Ramos (cell line): ENCODE measurements at regions not wholly inside any gene's neighbourhood (a gene's known extent, or its start where the extent isn't known, plus 50 kb on each side); places are given as distances from the start of the nearest gene placed in this dataset.

Experiments used
- in situ Hi-C: fragments of 300-500 bp; cut with MboI; formaldehyde crosslinking; loops from one replicate; pipeline ENCODE4 v1.14.3; 2022; ENCODE audit warnings: low sequenced_read_pairs; ENCODE audit not compliant: unreplicated experiment

DNA sequence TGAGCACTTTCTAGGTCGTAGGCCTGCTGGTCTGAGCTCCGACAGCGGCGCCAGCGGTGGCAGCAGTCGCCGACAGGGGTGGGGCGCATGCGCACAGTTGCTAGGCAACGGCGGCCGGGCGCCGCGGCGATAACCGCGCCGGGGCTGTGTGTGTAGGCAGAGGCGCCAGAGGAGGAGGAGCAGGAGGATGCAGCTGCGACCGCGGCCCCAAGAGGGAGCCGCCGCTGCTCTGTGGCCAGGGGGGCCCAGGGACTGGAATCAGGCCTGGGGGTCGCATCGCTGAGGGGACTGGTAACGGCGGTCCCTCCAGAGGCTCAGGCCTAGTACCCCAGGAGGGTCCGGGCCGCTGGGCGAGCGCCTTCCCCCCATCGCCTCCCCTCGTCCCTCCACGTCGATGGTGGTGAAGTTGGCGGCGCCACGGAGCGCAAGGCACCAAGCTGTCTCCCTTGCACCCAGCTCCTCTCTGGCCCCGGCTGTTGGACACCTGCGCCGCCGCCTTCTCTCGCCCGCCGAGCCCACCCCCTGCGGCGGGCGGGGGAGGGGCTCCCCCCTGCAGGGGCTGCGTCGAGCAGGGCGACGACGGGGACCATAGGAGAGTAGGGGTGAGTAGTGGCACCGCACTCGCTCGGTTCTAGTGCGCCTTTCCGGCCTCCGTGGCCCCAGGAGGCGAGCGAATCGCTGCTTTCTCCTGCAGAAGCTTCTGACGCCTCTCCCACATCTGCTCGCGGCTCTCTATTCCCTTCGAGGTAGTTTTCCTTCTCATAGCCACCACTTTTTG lies 58.6 kb upstream of the ZC4H2 start, which contains the start of gene ZC3H12B:
Gene ZC3H12B (plus strand): TSS at position 159 of the 778 bp plus-strand sequence.
- in situ Hi-C loops, result no loop called here

GRCh38 chrX:65034292-65034667 lies 58.0 kb upstream of the ZC4H2 start:
- in situ Hi-C loops, result no loop called here
